ENCODE measurements at regions not wholly inside any gene's neighbourhood (a gene's known extent, or its start where the extent isn't known, plus 50 kb on each side); places are given as distances from the start of the nearest gene placed in this dataset.

DNA sequence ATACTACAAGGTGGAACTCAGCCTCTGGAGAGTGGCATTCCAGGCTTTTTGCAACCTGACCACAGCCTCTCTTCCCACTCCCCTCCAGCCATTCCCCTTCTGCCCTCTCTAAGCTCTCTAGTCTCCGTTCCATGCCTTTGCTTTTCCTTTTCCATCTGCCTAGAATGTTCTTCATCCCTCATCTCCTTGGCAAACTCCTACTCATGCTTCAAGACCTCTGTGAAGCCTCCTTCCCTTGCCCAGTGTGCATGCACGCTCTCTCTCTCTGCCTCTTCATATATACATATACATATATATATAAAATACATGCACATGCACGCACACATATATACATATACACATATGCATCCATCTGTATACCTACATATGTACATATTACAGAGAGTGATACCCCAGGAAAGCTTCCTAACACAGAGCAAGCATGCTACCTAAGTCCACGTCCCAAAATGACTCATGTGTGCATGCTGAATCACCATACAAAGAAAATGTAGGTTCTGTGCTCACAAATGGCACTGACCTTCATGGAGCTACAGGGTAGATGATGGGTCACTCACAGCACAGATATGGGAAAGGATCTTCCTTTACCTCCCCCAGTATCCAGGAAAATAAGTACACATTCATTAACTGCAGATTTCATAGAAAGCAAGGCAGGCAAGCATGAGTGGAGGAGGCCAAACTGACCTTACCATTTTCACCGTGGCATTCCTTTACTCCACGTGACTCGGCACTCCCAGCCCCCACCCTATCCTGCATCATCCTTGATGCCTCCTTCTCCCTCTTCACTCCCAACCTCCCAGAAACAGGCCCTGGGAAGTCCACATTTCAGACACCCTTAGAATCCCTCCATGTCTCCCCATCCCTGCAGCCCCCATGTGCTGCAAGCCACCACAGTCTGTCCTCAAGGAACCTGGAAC lies 238.4 kb upstream of the ZMIZ1 start:
- 62% methylated on average over 7 of the region's 7 CpGs for WGBS
- Histone ChIP-seq H3K4me3 (ENCODE audit: low read length) (no peak overlapping the region), H3K9me3 (ENCODE audit: insufficient read depth, low read depth, low read length) (peaks cover 17% of the 10 kb centered on the region; the same call in 1 of the 2 replicates), H3K4me1 (ENCODE audit: insufficient read depth, low read length) (peaks cover 5% of the 10 kb centered on the region; the same call in 1 of the 2 replicates), H3K36me3 (ENCODE audit: insufficient read depth, low read length) (no peaks in the 10 kb centered on the region), H3K27ac (ENCODE audit: low read depth, low read length) (no peak overlapping the region), H3K27me3 (ENCODE audit: insufficient read depth, low read length) (no peaks in the 10 kb centered on the region), H3K9ac (ENCODE audit: low read depth, low read length) (no peak overlapping the region)

DNA sequence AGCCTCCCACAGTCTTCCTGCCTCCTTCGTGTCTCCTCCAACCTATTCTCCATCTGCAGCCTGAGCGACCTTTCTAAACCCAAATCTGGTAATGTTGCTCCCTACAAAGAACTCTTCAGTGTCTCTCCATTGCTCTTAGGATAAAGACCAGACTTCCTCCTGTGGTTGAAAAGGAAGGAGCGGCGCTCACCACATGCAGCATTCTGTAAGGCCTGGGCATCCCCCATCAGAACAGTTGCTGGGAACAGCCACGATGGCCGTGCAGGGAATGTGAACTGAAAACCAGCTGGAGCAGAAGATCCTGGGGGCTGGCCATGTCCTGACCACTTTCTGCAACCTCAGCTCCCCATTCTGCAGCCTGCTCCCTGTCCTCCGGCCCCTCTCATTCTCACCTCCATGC lies 237.8 kb upstream of the ZMIZ1 start:
- Histone ChIP-seq H3K4me1 (ENCODE audit: insufficient read depth, low read length) (peaks cover 5% of the 10 kb centered on the region; the same call in 1 of the 2 replicates), H3K36me3 (ENCODE audit: insufficient read depth, low read length) (no peaks in the 10 kb centered on the region), H3K9me3 (ENCODE audit: insufficient read depth, low read depth, low read length) (peaks cover 17% of the 10 kb centered on the region; the same call in 1 of the 2 replicates), H3K9ac (ENCODE audit: low read depth, low read length) (no peak overlapping the region), H3K27ac (ENCODE audit: low read depth, low read length) (no peak overlapping the region), H3K4me3 (ENCODE audit: low read length) (no peak overlapping the region), H3K27me3 (ENCODE audit: insufficient read depth, low read length) (no peaks in the 10 kb centered on the region)
- WGBS, result 87% methylated on average over 7 of the region's 7 CpGs

DNA sequence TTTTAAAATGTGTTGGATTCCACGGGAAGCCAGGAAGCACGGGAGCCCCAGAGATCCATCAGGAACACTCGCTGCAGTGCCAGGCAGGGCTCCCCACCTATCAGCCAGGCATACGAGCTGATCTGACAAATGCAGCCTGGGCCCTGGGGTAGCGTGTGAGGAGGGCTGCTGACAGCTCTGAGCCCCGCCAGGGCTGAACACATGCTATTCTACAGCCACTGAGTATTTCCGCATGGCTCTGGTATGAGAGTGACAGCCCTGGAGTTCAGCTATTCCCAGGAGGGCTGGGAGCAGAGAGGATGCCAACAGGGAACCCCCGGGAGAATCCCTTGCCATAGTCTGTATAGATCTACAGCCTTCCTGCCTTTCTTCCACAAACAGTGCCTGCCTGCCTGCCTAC lies 237.3 kb upstream of the ZMIZ1 start:
- Histone ChIP-seq H3K4me1 (ENCODE audit: insufficient read depth, low read length) (peaks cover 5% of the 10 kb centered on the region; the same call in 1 of the 2 replicates), H3K4me3 (ENCODE audit: low read length) (no peak overlapping the region), H3K9me3 (ENCODE audit: insufficient read depth, low read depth, low read length) (peaks cover 17% of the 10 kb centered on the region; the same call in 1 of the 2 replicates), H3K9ac (ENCODE audit: low read depth, low read length) (no peak overlapping the region), H3K27me3 (ENCODE audit: insufficient read depth, low read length) (no peaks in the 10 kb centered on the region), H3K36me3 (ENCODE audit: insufficient read depth, low read length) (no peaks in the 10 kb centered on the region), H3K27ac (ENCODE audit: low read depth, low read length) (no peak overlapping the region)
- 94% methylated on average over 8 of the region's 8 CpGs for WGBS

DNA sequence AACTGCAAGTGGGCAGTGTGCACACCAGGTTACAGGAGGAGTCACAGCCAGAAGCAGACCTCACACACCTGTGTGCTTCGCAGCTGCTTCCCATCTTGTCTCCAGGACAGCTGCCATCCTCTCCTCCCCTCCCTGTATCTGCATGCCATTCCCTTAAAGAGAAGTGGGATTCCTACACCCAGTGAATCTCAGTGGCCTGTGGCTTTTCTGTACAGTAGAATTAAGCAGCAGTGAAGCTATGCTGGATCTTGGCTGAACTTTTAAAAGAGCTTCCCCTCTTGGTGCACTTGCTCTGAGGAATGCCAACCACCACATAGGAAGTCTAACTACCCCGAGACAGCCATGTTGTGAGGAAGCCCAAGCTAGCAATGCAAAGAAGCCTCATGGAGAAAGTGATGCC lies 236.5 kb upstream of the ZMIZ1 start:
- no peaks in the 10 kb centered on the region for H3K27me3 ChIP-seq (ENCODE audit: insufficient read depth, low read length)
- no peak overlapping the region for H3K4me3 ChIP-seq (ENCODE audit: low read length)
- no peaks in the 10 kb centered on the region for H3K36me3 ChIP-seq (ENCODE audit: insufficient read depth, low read length)
- H3K9me3 ChIP-seq (ENCODE audit: insufficient read depth, low read depth, low read length), result peaks cover 17% of the 10 kb centered on the region; the same call in 1 of the 2 replicates
- H3K4me1 ChIP-seq (ENCODE audit: insufficient read depth, low read length), result peaks cover 5% of the 10 kb centered on the region; the same call in 1 of the 2 replicates
- 93% methylated on average over 2 of the region's 2 CpGs for WGBS
- no peak overlapping the region for H3K27ac ChIP-seq (ENCODE audit: low read depth, low read length)
- H3K9ac ChIP-seq (ENCODE audit: low read depth, low read length), result no peak overlapping the region

DNA sequence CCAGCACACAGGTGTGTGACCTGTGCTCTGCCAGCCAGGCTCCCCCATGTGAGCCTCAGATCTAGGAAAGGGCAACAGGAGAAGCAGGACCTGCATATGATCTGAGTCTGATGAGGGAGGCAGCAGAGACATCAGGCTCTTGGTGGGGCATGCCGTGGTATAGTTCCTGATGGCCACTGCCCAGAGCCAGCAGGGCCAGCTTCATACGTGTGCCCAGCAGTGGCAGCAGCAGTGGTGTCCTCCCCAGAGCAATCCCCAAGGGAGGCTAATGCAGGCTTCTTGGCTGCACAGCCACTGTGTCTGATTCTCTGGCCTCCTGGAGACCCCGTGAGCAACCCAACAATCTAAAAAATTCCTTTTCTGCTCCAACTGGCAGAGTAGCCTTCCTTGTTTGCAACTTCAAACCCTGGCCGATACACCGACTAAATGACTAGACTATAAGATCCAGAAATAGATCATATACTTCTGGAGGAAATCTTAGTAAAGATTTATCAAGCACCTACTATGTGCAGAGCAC lies 230.6 kb upstream of the ZMIZ1 start:
- 94% methylated on average over 5 of the region's 5 CpGs for WGBS
- no peak overlapping the region for H3K4me3 ChIP-seq (ENCODE audit: low read length)
- H3K27me3 ChIP-seq (ENCODE audit: insufficient read depth, low read length), result no peaks in the 10 kb centered on the region
- no peak overlapping the region for H3K9ac ChIP-seq (ENCODE audit: low read depth, low read length)
- H3K27ac ChIP-seq (ENCODE audit: low read depth, low read length), result no peak overlapping the region
- H3K4me1 ChIP-seq (ENCODE audit: insufficient read depth, low read length), result no peaks in the 10 kb centered on the region
- no peaks in the 10 kb centered on the region for H3K36me3 ChIP-seq (ENCODE audit: insufficient read depth, low read length)
- peaks cover 11% of the 10 kb centered on the region; the same call in 1 of the 2 replicates for H3K9me3 ChIP-seq (ENCODE audit: insufficient read depth, low read depth, low read length)

- H3K4me3 ChIP-seq (ENCODE audit: low read length), result no peak overlapping the region
- H3K27me3 ChIP-seq (ENCODE audit: insufficient read depth, low read length), result no peaks in the 10 kb centered on the region
- 96% methylated on average over 1 of the region's 1 CpG for WGBS
- H3K36me3 ChIP-seq (ENCODE audit: insufficient read depth, low read length), result no peaks in the 10 kb centered on the region
- no peaks in the 10 kb centered on the region for H3K9me3 ChIP-seq (ENCODE audit: insufficient read depth, low read depth, low read length)
- H3K9ac ChIP-seq (ENCODE audit: low read depth, low read length), result no peak overlapping the region
- no peak overlapping the region for H3K27ac ChIP-seq (ENCODE audit: low read depth, low read length)
- H3K4me1 ChIP-seq (ENCODE audit: insufficient read depth, low read length), result no peaks in the 10 kb centered on the region
These were observed 225.3 kb upstream of the ZMIZ1 start for GRCh38 chr10:78843495-78843894.

- Histone ChIP-seq H3K9me3 (ENCODE audit: insufficient read depth, low read depth, low read length) (no peaks in the 10 kb centered on the region), H3K4me1 (ENCODE audit: insufficient read depth, low read length) (no peaks in the 10 kb centered on the region), H3K9ac (ENCODE audit: low read depth, low read length) (no peak overlapping the region), H3K4me3 (ENCODE audit: low read length) (no peak overlapping the region), H3K27ac (ENCODE audit: low read depth, low read length) (no peak overlapping the region), H3K36me3 (ENCODE audit: insufficient read depth, low read length) (no peaks in the 10 kb centered on the region), H3K27me3 (ENCODE audit: insufficient read depth, low read length) (no peaks in the 10 kb centered on the region)
- 84% methylated on average over 10 of the region's 10 CpGs for WGBS
These were observed 223.7 kb upstream of the ZMIZ1 start for GRCh38 chr10:78844960-78845607.

- Histone ChIP-seq H3K27ac (ENCODE audit: low read depth, low read length) (no peak overlapping the region), H3K9me3 (ENCODE audit: insufficient read depth, low read depth, low read length) (no peaks in the 10 kb centered on the region), H3K9ac (ENCODE audit: low read depth, low read length) (no peak overlapping the region), H3K36me3 (ENCODE audit: insufficient read depth, low read length) (no peaks in the 10 kb centered on the region), H3K4me1 (ENCODE audit: insufficient read depth, low read length) (no peaks in the 10 kb centered on the region), H3K4me3 (ENCODE audit: low read length) (no peak overlapping the region), H3K27me3 (ENCODE audit: insufficient read depth, low read length) (no peaks in the 10 kb centered on the region)
- 82% methylated on average over 4 of the region's 5 CpGs for WGBS
These were observed 222.7 kb upstream of the ZMIZ1 start for GRCh38 chr10:78846071-78846470.

DNA sequence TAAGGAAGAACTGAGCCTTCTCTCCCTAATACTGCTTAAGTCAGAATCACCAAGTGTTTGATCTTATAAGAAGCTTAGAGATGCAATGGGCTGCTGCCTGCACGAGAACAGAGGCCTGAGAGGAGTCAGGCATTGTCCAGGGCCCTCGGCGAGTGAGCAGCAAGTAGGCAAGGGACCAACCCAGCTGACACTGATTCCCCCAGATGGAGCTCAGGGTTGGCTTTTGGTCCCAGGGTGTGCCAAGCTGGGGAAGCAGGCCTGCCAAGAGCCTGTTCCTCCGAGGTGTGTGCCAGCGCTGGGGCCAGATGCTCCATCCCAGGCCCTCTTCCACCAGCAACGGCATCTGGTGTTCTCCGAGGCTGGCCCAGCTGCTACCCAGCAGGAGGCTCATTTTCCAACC lies 222.0 kb upstream of the ZMIZ1 start:
- H3K9me3 ChIP-seq (ENCODE audit: insufficient read depth, low read depth, low read length), result no peaks in the 10 kb centered on the region
- H3K4me1 ChIP-seq (ENCODE audit: insufficient read depth, low read length), result no peaks in the 10 kb centered on the region
- no peak overlapping the region for H3K4me3 ChIP-seq (ENCODE audit: low read length)
- no peaks in the 10 kb centered on the region for H3K36me3 ChIP-seq (ENCODE audit: insufficient read depth, low read length)
- H3K27me3 ChIP-seq (ENCODE audit: insufficient read depth, low read length), result no peaks in the 10 kb centered on the region
- H3K27ac ChIP-seq (ENCODE audit: low read depth, low read length), result no peak overlapping the region
- WGBS, result 94% methylated on average over 7 of the region's 7 CpGs
- H3K9ac ChIP-seq (ENCODE audit: low read depth, low read length), result no peak overlapping the region

DNA sequence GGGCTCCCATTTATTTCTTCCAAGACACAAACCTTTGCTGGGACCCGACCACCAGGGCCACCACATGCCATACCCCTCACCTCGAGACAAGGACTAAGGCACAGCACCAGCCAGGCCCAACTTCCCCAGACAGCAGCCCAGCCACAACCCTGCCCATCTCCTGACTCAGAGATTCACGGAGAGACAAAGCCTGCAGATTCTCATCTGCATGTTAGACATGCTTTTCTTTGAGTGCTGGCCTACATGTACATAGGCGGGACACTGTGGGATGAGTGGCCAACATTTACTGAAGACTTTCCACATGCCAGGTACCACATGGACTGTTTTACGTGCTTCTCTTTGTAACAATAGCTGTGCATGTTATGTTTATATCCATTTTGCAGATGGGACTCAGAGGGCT lies 221.3 kb upstream of the ZMIZ1 start:
- Histone ChIP-seq H3K36me3 (ENCODE audit: insufficient read depth, low read length) (no peaks in the 10 kb centered on the region), H3K27me3 (ENCODE audit: insufficient read depth, low read length) (no peaks in the 10 kb centered on the region), H3K4me1 (ENCODE audit: insufficient read depth, low read length) (no peaks in the 10 kb centered on the region), H3K9me3 (ENCODE audit: insufficient read depth, low read depth, low read length) (no peaks in the 10 kb centered on the region), H3K27ac (ENCODE audit: low read depth, low read length) (no peak overlapping the region), H3K9ac (ENCODE audit: low read depth, low read length) (no peak overlapping the region), H3K4me3 (ENCODE audit: low read length) (no peak overlapping the region)
- 76% methylated on average over 5 of the region's 5 CpGs for WGBS

DNA sequence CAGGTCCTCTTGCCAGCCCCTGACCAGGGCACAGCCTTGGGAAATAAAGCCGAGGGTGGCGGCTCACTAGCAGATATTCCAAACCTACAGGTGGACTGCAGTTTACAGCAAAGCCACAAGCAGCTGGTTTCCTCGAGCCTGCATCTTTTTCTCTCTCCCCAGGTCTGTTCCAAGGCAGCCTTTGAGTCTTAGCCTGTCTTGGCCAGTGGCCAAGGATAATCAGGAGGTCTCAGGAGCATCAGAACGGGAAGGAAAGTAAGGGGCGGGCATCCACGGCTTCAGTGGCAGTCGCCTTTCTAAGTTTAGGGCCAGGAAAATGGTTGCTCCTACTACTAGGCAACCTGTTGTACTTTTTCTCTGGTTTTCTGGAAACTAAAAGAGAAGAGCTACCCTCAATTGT lies 219.7 kb upstream of the ZMIZ1 start:
- no peak overlapping the region for H3K4me3 ChIP-seq (ENCODE audit: low read length)
- H3K36me3 ChIP-seq (ENCODE audit: insufficient read depth, low read length), result no peaks in the 10 kb centered on the region
- no peaks in the 10 kb centered on the region for H3K9me3 ChIP-seq (ENCODE audit: insufficient read depth, low read depth, low read length)
- H3K27ac ChIP-seq (ENCODE audit: low read depth, low read length), result no peak overlapping the region
- 78% methylated on average over 7 of the region's 7 CpGs for WGBS
- H3K27me3 ChIP-seq (ENCODE audit: insufficient read depth, low read length), result no peaks in the 10 kb centered on the region
- H3K4me1 ChIP-seq (ENCODE audit: insufficient read depth, low read length), result no peaks in the 10 kb centered on the region
- H3K9ac ChIP-seq (ENCODE audit: low read depth, low read length), result no peak overlapping the region

All from HUES64 (cell line).